ENCODE measurements at regions not wholly inside any gene's neighbourhood (a gene's known extent, or its start where the extent isn't known, plus 50 kb on each side); places are given as distances from the start of the nearest gene placed in this dataset.

DNA sequence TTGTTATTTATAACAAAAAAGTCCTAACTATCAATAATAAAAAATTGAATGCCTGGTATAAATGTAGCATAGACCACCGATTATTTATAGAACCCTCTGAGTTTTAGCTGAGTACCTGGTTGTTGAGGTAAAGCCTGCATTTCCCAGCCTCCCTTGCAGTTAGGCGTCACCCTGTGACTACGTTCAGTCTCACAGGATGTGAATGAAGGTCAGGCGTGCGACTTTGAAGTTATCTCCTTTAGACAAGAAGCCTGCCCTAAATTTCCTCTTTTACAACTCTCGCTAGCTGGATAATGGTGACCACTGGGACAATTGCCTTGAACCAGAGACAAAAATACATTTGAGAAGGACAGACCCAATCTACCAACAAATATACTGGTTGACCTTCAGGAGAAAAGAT is 67.5 kb upstream of the TES start:
- CTCF ChIA-PET = interaction anchor here (1.2 to 1.5 kb wide), 2 partner anchors 27 to 93 kb away, joined by 3 to 8 read pairs; no protein-coding TSS in a partner anchor
- ATAC-seq (no peak), DNase-seq (ENCODE audit: low read depth in 1 of 2, low spot score in 1 of 2) (no peak), FAIRE-seq (no peak)
- H3K4me2 ChIP-seq = no peak overlapping the region
- POLR2A ChIA-PET = no interaction called here
- 83% methylated on average over 6 of the region's 6 CpGs for WGBS (ENCODE audit: missing lambda C conversion rate)
- TF ChIP-seq, protein P1, sequence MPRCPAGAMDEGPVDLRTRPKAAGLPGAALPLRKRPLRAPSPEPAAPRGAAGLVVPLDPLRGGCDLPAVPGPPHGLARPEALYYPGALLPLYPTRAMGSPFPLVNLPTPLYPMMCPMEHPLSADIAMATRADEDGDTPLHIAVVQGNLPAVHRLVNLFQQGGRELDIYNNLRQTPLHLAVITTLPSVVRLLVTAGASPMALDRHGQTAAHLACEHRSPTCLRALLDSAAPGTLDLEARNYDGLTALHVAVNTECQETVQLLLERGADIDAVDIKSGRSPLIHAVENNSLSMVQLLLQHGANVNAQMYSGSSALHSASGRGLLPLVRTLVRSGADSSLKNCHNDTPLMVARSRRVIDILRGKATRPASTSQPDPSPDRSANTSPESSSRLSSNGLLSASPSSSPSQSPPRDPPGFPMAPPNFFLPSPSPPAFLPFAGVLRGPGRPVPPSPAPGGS (IDR thresholded peaks at IDR 0.05) = no peak
- no peak for TF ChIP-seq CHD4 (IDR thresholded peaks at IDR 0.05; ENCODE audit: borderline replicate concordance)
- no peak for TF ChIP-seq ZNF302 (CRISPR knock-in tag; IDR thresholded peaks at IDR 0.05)
- no peak for TF ChIP-seq RNF2 (IDR thresholded peaks at IDR 0.05; ENCODE audit: borderline replicate concordance, low read depth)
- TF ChIP-seq MAFK (IDR thresholded peaks at IDR 0.05; ENCODE audit: partially characterized antibody) = no peak
- no peak for TF ChIP-seq NFE2L2 (conservative IDR thresholded peaks at IDR 0.05; ENCODE audit: low read length)
- TF ChIP-seq KDM5A (IDR thresholded peaks at IDR 0.05) = no peak
- TF ChIP-seq CBX2 (IDR thresholded peaks at IDR 0.05; ENCODE audit: borderline replicate concordance, low read depth) = no peak
- TF ChIP-seq ZFP36 (IDR thresholded peaks at IDR 0.05; ENCODE audit: borderline replicate concordance, partially characterized antibody) = no peak
- TF ChIP-seq, protein P2, sequence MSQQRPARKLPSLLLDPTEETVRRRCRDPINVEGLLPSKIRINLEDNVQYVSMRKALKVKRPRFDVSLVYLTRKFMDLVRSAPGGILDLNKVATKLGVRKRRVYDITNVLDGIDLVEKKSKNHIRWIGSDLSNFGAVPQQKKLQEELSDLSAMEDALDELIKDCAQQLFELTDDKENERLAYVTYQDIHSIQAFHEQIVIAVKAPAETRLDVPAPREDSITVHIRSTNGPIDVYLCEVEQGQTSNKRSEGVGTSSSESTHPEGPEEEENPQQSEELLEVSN (IDR thresholded peaks at IDR 0.05; ENCODE audit: borderline replicate concordance, low read depth) = no peak
- no peak for TF ChIP-seq RARB (CRISPR knock-in tag; IDR thresholded peaks at IDR 0.05)
- TF ChIP-seq FOSB (CRISPR knock-in tag; IDR thresholded peaks at IDR 0.05) = no peak
- TF ChIP-seq, protein P3, sequence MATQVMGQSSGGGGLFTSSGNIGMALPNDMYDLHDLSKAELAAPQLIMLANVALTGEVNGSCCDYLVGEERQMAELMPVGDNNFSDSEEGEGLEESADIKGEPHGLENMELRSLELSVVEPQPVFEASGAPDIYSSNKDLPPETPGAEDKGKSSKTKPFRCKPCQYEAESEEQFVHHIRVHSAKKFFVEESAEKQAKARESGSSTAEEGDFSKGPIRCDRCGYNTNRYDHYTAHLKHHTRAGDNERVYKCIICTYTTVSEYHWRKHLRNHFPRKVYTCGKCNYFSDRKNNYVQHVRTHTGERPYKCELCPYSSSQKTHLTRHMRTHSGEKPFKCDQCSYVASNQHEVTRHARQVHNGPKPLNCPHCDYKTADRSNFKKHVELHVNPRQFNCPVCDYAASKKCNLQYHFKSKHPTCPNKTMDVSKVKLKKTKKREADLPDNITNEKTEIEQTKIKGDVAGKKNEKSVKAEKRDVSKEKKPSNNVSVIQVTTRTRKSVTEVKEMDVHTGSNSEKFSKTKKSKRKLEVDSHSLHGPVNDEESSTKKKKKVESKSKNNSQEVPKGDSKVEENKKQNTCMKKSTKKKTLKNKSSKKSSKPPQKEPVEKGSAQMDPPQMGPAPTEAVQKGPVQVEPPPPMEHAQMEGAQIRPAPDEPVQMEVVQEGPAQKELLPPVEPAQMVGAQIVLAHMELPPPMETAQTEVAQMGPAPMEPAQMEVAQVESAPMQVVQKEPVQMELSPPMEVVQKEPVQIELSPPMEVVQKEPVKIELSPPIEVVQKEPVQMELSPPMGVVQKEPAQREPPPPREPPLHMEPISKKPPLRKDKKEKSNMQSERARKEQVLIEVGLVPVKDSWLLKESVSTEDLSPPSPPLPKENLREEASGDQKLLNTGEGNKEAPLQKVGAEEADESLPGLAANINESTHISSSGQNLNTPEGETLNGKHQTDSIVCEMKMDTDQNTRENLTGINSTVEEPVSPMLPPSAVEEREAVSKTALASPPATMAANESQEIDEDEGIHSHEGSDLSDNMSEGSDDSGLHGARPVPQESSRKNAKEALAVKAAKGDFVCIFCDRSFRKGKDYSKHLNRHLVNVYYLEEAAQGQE (IDR thresholded peaks at IDR 0.05) = no peak
- no peak for TF ChIP-seq NR3C1 (IDR thresholded peaks at IDR 0.05)
- TF ChIP-seq, protein P4, sequence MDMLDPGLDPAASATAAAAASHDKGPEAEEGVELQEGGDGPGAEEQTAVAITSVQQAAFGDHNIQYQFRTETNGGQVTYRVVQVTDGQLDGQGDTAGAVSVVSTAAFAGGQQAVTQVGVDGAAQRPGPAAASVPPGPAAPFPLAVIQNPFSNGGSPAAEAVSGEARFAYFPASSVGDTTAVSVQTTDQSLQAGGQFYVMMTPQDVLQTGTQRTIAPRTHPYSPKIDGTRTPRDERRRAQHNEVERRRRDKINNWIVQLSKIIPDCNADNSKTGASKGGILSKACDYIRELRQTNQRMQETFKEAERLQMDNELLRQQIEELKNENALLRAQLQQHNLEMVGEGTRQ (IDR thresholded peaks at IDR 0.05) = no peak
- no peak for TF ChIP-seq HDAC2 (IDR thresholded peaks at IDR 0.05)
- no peak for TF ChIP-seq ZC3H11A (IDR thresholded peaks at IDR 0.05)
- H3K27ac ChIP-seq = no peak overlapping the region
- H3K9me3 ChIP-seq = no peaks in the 10 kb centered on the region
- H3K4me1 ChIP-seq = peaks cover 5% of the 10 kb centered on the region; the same call in 1 of the 3 replicates
- H3K4me3 ChIP-seq = no peak overlapping the region

DNA sequence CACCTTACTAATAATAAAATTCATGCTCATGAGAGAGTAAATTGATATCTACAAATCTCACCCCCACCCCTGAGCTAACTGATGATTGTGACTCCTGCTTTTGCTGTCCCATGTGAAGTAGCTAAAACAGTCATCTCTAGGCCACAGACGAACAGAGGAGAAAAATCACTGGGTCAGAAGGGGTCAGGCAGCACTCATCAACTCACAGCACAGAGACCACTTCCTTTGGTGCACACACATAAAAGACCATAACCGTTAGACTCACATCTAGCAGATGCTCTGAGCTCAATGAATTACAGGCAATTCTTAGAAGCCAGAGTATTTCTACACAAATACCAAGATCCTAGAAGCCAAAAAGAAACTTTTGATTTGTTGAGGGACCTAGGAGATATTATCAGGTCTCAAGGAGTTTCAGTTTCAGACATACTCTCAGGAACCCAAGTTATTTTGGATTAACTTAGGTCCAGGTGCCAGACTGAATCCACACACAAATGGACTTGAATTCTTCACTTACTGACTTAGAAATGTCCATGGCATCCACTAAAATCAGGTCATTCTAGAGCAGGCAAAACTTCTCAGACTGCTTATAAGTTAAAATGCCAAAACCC is 65.0 kb upstream of the TES start:
- Histone ChIP-seq H3K4me3 (no peak overlapping the region), H3K4me2 (no peak overlapping the region), H3K9me3 (no peaks in the 10 kb centered on the region), H3K27ac (no peak overlapping the region), H3K4me1 (no peaks in the 10 kb centered on the region)
- TF ChIP-seq SMC3 (IDR thresholded peaks at IDR 0.05) (no peak), HDAC2 (IDR thresholded peaks at IDR 0.05) (no peak), CHD4 (IDR thresholded peaks at IDR 0.05; ENCODE audit: borderline replicate concordance) (no peak)
- ChIA-PET CTCF (no interaction called here), POLR2A (no interaction called here)
- no peak for DNase-seq (ENCODE audit: low read depth in 1 of 2, low spot score in 1 of 2)
- ATAC-seq = no peak
- WGBS (ENCODE audit: missing lambda C conversion rate) = 60% methylated on average over 2 of the region's 2 CpGs
- FAIRE-seq = no peak
